Activated naive CD4-positive, alpha-beta T cell treated with anti-CD3 and anti-CD28 coated beads, Interleukin-2, amount 10 ng/mL, durations not matched to agents 7 days and 5 days (primary cell): ENCODE measurements at regions not wholly inside any gene's neighbourhood (a gene's known extent, or its start where the extent isn't known, plus 50 kb on each side); places are given as distances from the start of the nearest gene placed in this dataset.
"Not testable (repeated sequence)": the region's sequence is repeated elsewhere in the genome, so short reads cannot be mapped to it uniquely, and the experiment has no call there.

ENCODE experiments used
- CTCF ChIA-PET: fragments of 350-600 bp; sonication (Branson Sonifier 250); formaldehyde crosslinking; loops from one replicate; lab custom pipeline; 2021; ENCODE audit warnings: antibody characterized with exemption; lab: Charles Lee
- DNase-seq: peaks from one replicate; pipeline ENCODE4 v3.0.0-alpha.2; 2020
- H3K27ac Mint-ChIP-seq: one replicate; pipeline ENCODE4 v1.8.0; 2021; ENCODE audit warnings: mild to moderate bottlenecking, moderate library complexity, mixed read lengths
- H3K27me3 Mint-ChIP-seq: one replicate; pipeline ENCODE4 v1.8.0; 2021; ENCODE audit warnings: mild to moderate bottlenecking, mixed read lengths
- H3K36me3 Mint-ChIP-seq: one replicate; pipeline ENCODE4 v1.8.0; 2021; ENCODE audit warnings: mixed read lengths
- H3K4me1 Mint-ChIP-seq: one replicate; pipeline ENCODE4 v1.8.0; 2021; ENCODE audit warnings: mixed read lengths
- H3K4me3 Mint-ChIP-seq: one replicate; pipeline ENCODE4 v1.8.0; 2021; ENCODE audit warnings: mild to moderate bottlenecking, moderate library complexity, mixed read lengths
- H3K9me3 Mint-ChIP-seq: one replicate; pipeline ENCODE4 v1.8.0; 2021; ENCODE audit warnings: mixed read lengths

- DNase-seq = no peak
- Mint-ChIP-seq H3K27me3 (no peaks in the 10 kb centered on the region), H3K27ac (no peak overlapping the region), H3K4me1 (no peaks in the 10 kb centered on the region), H3K9me3 (peaks cover 8% of the 10 kb centered on the region), H3K36me3 (no peaks in the 10 kb centered on the region), H3K4me3 (no peak overlapping the region)
- CTCF ChIA-PET = no interaction called here
Measured at GRCh38 chr9:25814023-25814422, 135.8 kb upstream of the TUSC1 start.

- Mint-ChIP-seq H3K27ac (no peak overlapping the region), H3K4me3 (no peak overlapping the region), H3K9me3 (peaks cover 12% of the 10 kb centered on the region), H3K36me3 (no peaks in the 10 kb centered on the region), H3K27me3 (no peaks in the 10 kb centered on the region), H3K4me1 (no peaks in the 10 kb centered on the region)
- CTCF ChIA-PET = no interaction called here
- DNase-seq = no peak
Measured at GRCh38 chr9:25813478-25813877, 135.2 kb upstream of the TUSC1 start.

- Mint-ChIP-seq H3K36me3 (no peaks in the 10 kb centered on the region), H3K4me1 (no peaks in the 10 kb centered on the region), H3K9me3 (peaks cover 26% of the 10 kb centered on the region), H3K27me3 (no peaks in the 10 kb centered on the region), H3K4me3 (no peak overlapping the region), H3K27ac (no peak overlapping the region)
- CTCF ChIA-PET = no interaction called here
- no peak for DNase-seq
Measured at GRCh38 chr9:25808554-25808953, 130.3 kb upstream of the TUSC1 start.

GRCh38 chr9:25804856-25805255 is 126.6 kb upstream of the TUSC1 start:
- no peaks in the 10 kb centered on the region for H3K4me1 Mint-ChIP-seq
- no peak overlapping the region for H3K4me3 Mint-ChIP-seq
- H3K27me3 Mint-ChIP-seq = no peaks in the 10 kb centered on the region
- no peak for DNase-seq
- no peaks in the 10 kb centered on the region for H3K36me3 Mint-ChIP-seq
- CTCF ChIA-PET = no interaction called here
- no peak overlapping the region for H3K27ac Mint-ChIP-seq
- H3K9me3 Mint-ChIP-seq = peaks cover 24% of the 10 kb centered on the region

GRCh38 chr9:25801989-25802388 is 123.7 kb upstream of the TUSC1 start:
- H3K9me3 Mint-ChIP-seq = peaks cover 20% of the 10 kb centered on the region
- H3K4me3 Mint-ChIP-seq, CTCF ChIA-PET, H3K4me1 Mint-ChIP-seq, H3K27me3 Mint-ChIP-seq, H3K36me3 Mint-ChIP-seq, DNase-seq, H3K27ac Mint-ChIP-seq: not testable (repeated sequence)

DNA sequence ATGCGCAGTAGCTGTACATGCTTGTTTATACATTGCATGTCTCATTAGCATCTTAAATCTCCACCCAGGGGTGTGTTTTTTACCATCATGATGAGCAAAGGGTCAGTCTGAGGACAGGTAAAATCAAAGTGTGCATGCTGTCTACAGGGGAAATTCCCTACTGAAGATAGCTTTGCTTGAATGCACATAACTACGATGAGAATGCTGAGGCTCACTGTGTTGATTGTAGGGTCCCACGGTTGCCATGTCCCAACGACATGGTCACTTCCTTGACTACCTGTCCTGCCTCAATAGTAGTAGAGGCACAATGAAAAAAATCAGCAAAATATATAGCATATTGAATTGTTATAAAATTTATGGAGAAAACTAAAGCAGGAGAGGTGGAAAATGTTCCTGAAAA is 95.6 kb upstream of the TUSC1 start:
- no peak for DNase-seq
- Mint-ChIP-seq H3K27me3 (no peaks in the 10 kb centered on the region), H3K9me3 (peaks cover 5% of the 10 kb centered on the region), H3K4me1 (no peaks in the 10 kb centered on the region), H3K27ac (no peak overlapping the region), H3K36me3 (no peaks in the 10 kb centered on the region), H3K4me3 (no peak overlapping the region)
- CTCF ChIA-PET = no interaction called here

DNA sequence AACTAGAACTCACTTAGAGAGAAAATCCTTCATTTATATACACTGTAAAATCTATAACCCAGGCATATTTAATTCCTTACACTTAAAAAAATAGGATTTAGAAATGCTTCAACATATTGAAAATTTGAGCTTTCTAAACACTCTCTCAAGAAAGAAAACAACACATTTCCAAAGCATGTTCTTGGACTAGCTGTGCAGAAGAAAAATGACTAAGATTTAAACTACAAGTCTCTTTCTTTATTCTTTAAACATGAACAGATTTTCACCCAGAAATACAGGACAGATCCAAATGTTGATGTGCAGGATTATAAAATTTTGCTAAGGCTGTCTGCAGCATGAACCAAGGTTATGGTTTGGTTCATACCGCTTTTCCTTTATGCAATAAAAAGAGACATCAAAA is 77.7 kb upstream of the TUSC1 start:
- no peak overlapping the region for H3K4me3 Mint-ChIP-seq
- no peaks in the 10 kb centered on the region for H3K27me3 Mint-ChIP-seq
- H3K9me3 Mint-ChIP-seq = peaks cover 6% of the 10 kb centered on the region
- no peaks in the 10 kb centered on the region for H3K36me3 Mint-ChIP-seq
- CTCF ChIA-PET = no interaction called here
- no peaks in the 10 kb centered on the region for H3K4me1 Mint-ChIP-seq
- no peak for DNase-seq
- H3K27ac Mint-ChIP-seq = no peak overlapping the region

DNA sequence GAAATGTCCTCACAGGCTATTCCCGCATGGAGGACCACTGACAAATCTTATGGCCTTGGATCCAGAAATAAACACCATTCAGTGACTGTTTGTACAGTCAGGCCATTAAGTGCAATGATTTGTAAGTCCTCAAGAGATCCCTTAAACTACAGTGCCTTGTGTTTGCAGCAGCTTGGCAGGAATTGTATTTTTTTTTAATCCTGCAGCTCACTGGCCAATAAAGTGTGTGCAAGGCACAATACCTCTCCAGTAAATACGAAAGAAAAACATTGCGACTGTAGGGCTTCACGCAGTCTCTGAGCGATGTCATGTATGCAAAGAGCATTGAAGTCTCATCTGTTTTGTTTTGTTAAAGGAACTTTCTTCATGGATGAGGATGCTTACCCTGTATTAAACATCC is 74.2 kb upstream of the TUSC1 start:
- no peak for DNase-seq
- Mint-ChIP-seq H3K4me1 (no peaks in the 10 kb centered on the region), H3K36me3 (no peaks in the 10 kb centered on the region), H3K27ac (no peak overlapping the region), H3K4me3 (no peak overlapping the region), H3K9me3 (peaks cover 2% of the 10 kb centered on the region), H3K27me3 (no peaks in the 10 kb centered on the region)
- CTCF ChIA-PET = no interaction called here

DNA sequence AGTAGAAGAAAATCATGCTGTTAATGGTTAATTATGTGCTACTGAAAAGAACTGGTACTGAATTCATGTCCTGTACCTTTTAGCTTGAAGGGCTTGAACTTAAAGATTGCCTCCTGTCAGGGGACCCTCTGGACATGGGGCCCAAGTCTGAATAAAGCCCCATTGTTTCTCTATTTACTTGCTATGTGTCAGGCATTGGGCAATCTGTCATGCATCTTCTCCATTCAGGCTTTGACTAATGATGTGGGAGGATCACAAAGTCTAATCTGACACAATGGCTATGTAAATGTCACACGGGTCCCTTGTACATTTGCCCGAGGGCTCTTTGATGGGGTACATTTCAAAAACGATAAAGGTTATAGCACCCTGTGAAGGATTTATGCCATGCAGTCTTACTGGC is 64.0 kb upstream of the TUSC1 start:
- H3K4me3 Mint-ChIP-seq = no peak overlapping the region
- DNase-seq = no peak
- no peaks in the 10 kb centered on the region for H3K27me3 Mint-ChIP-seq
- H3K27ac Mint-ChIP-seq = no peak overlapping the region
- CTCF ChIA-PET = no interaction called here
- H3K9me3 Mint-ChIP-seq = peaks cover 6% of the 10 kb centered on the region
- no peaks in the 10 kb centered on the region for H3K36me3 Mint-ChIP-seq
- no peaks in the 10 kb centered on the region for H3K4me1 Mint-ChIP-seq

- no peak for DNase-seq
- Mint-ChIP-seq H3K9me3 (peaks cover 8% of the 10 kb centered on the region), H3K27me3 (no peaks in the 10 kb centered on the region), H3K4me1 (no peaks in the 10 kb centered on the region), H3K27ac (no peak overlapping the region), H3K4me3 (no peak overlapping the region), H3K36me3 (no peaks in the 10 kb centered on the region)
- CTCF ChIA-PET = no interaction called here
Measured at GRCh38 chr9:25733336-25733982, 55.2 kb upstream of the TUSC1 start.

- DNase-seq, CTCF ChIA-PET, H3K27ac Mint-ChIP-seq, H3K27me3 Mint-ChIP-seq, H3K4me3 Mint-ChIP-seq, H3K36me3 Mint-ChIP-seq, H3K4me1 Mint-ChIP-seq, H3K9me3 Mint-ChIP-seq: not testable (repeated sequence)
Measured at GRCh38 chr9:25731895-25732794, 53.9 kb upstream of the TUSC1 start.
